NCI-H460 (cell line): ENCODE measurements at regions not wholly inside any gene's neighbourhood (a gene's known extent, or its start where the extent isn't known, plus 50 kb on each side); places are given as distances from the start of the nearest gene placed in this dataset.

ENCODE experiments used
- DNase-seq: peaks from one replicate; pipeline ENCODE4 v3.0.0-alpha.2; 2016; ENCODE audit warnings: low read depth; ENCODE audit errors: extremely low read depth

- no peak for DNase-seq
Observed at GRCh38 chr5:98402130-98402529, 371.3 kb upstream of the RGMB start.

GRCh38 chr5:98403131-98403530, 370.3 kb upstream of the RGMB start:
- no peak for DNase-seq

- DNase-seq = no peak
Observed at GRCh38 chr5:98414938-98415337, 358.5 kb upstream of the RGMB start.

GRCh38 chr5:98415663-98416062, 357.8 kb upstream of the RGMB start:
- no peak for DNase-seq

DNA sequence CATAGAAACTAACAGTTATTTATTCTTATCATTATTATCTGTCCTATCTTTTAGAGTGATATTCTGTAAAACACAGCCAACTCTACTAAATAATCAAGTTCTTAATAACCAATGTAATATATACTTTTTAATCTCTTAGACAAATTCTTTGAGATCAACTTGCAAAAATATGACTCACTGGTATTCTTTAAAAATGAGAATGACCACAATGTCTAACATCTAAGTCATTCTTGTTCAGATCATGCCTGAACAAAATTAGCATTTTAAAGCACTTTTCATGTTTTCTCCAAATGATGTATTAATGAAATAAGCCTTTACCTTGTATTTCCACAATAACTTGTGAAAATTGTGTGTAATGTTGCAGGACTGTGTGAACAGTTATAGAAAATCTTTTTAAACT, 356.9 kb upstream of the RGMB start:
- DNase-seq = no peak

DNA sequence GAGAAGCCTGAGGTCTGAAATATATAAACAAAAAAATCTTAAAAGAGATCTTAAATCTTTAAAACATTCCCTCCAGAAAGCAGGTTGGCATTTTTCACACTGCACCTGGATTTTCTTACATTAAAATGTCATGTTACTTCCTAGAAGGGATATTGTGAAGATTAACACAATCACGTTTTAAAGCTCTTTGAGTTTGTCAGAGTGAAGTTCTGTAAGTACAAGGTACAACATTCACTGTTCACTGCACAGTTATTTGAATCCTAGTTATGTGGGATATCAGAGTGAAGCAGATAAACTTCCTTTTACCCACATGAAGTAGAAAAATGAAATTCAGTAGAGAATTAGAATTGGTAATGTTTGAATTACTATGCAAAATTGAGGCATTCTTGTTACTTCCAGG, 353.6 kb upstream of the RGMB start:
- DNase-seq = no peak

DNA sequence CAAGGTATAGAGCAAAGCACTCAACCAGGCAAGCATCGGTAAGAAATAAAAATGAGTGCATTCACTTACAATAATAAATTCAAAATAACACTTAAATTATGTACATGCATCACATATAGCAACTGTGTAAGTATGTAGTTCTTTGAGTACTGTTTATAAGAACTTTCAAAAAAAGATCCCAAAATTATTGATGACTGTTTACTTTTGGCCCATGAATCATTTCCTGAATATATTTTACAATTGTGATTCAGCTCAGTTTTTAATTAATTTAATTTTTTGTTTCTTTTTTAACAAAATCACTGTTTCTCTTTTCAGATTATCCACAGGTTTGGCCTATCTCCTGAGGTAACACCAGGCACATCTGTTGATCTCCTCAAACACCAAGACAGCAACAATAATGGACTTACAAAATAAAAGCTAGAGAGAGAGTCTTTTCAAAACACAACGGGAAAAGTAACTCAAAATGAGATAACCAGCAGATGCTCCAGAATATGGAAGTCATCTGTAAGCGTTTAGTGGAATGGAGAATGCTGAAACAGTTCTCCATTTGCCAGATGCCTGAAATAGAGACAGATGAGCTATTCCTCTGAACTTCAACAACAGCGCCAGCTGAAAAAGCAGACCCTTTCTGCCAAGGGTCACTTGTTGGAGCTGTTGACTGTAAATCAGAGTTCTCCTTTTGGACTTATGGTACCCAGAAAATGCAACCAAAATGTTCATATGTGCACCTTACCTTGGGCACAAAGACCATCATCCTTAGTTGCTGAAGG, 348.6 kb upstream of the RGMB start:
- no peak for DNase-seq

DNA sequence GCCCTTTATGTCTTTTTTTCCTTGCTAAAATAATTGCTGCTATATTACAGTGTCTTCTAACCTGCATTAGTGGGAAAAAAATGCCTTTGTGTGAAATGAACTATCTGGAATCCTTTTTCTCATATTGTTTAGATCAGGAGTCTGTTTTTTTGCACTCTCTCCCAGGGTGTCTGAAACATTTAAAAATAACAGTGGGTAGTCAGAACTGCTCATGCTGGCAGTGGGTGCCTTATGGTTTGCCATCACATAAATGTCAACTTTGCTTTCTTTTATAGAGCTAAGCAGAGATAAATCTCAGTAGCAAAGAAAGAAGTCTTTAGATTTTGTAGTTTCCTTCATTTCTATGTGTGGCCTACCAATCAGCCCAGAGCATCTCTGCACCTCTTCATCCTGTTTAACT, 347.8 kb upstream of the RGMB start:
- no peak for DNase-seq

- no peak for DNase-seq
Observed at GRCh38 chr5:98428806-98429205, 344.7 kb upstream of the RGMB start.

DNA sequence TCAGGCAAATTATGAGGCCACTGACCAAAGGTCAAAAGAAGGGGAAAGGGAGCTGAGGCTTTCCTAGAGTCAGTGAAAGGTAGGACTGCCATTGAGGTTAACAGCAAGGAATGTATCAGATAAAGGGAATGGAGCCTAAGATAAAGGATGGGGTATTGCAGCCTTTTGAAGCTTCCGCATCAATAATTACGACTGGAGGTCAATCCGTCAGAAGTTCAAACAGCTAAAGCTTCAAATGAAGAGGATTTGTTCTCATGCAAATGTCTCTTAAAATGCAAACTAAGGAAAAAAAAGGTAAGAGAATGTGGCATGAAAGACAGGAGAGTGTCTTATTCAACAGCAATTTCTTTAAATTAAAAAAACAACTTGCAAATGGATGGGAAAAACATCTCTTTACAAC, 341.1 kb upstream of the RGMB start:
- no peak for DNase-seq

DNA sequence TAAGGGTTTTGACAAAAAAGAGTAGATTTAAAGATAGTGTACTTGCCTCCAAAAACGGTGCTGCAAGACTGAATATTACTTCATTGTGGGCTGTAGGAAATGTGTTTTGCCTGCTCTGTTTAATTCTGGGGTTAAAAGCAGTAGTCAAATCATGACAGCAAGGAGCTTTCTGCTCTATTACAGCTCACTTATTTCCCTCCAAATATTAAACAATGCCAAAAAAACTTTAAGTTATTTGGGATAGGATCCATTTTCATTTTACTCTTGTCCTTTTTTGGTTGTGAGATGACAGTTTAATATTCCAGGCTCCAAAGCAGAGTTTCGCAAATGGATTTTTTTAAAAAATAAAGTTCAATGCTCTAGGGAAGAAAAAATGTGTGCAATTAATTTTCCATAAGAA, 340.4 kb upstream of the RGMB start:
- no peak for DNase-seq

DNA sequence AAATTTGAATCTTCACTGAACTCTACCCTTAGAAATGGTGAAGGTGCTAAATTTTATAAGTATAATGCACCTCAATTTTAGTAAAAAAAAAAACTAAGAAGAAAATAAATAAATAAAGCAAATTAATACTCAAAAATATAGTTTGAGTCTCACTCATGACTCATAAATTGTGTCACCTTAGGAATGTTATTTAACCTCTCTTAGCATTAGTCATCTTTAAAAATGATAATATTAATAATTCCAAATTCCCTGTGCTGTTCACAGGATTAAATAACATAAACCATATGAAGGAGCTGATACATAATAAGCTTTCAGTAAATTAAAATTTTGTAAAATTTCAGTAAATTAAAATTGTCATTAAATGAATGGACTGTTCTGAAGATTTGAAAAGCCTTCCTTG, 339.8 kb upstream of the RGMB start:
- no peak for DNase-seq

DNA sequence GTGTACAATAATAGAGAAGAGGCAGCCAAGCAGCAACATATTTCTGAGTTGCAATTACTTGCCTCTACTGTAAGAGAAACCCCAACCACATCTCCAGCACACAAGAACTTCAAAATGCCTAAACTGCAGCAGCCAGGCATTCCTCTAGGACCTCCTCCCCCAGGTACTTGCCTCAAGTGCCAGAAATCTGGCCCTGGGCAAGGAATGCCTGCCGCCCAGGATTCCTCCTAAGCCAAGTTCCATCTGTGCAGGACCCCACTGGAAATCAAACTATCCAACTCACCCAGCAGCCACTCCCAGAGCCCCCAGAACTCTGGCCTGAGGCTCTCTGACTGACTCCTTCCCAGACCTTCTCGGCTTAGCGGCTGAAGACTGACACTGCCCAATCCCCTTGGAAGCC, 336.8 kb upstream of the RGMB start:
- DNase-seq = no peak

- no peak for DNase-seq
Observed at GRCh38 chr5:98442448-98442847, 331.0 kb upstream of the RGMB start.

GRCh38 chr5:98443881-98444280, 329.6 kb upstream of the RGMB start:
- DNase-seq = no peak

- DNase-seq = no peak
Observed at GRCh38 chr5:98453296-98453695, 320.2 kb upstream of the RGMB start.

DNA sequence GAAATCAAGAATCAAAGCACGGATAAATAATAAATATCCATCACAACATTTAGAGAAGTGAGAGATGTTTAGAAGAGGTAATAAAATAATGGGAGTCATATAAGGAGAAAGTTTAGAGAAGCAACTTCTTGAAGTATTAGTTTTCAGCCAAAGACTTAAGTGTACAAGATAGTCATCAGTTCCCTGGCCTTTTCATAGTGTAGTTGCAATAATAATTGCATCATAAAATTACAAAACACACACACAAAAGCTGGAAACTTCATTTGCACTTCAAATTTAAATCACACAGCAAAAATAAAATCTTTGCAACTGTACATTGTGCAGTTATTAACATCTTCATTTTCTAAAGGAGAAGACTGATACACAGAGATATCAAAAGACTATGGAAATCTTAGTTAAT, 319.1 kb upstream of the RGMB start:
- peak; percentile 7 for DNase-seq

GRCh38 chr5:98454904-98455303, 318.6 kb upstream of the RGMB start:
- DNase-seq = peak; percentile 62

DNA sequence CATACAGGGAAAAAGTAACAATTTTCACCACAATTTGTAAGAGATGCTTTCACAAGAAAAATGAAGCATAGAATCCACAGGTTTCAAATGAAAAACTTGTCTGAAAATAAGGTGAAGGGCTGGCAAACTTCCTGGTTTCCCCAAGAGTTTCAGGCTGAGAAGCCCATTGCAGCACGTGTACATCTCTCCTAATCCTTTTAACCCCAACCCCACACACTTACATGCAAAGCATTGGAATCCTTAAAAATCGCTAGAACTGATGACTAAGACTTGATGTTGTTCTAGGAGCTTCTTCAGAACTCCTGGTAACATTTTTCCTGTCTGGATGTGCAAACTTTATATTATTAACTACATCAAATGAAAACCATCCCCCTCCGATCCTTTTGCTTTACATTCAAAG, 317.8 kb upstream of the RGMB start:
- DNase-seq = no peak

DNA sequence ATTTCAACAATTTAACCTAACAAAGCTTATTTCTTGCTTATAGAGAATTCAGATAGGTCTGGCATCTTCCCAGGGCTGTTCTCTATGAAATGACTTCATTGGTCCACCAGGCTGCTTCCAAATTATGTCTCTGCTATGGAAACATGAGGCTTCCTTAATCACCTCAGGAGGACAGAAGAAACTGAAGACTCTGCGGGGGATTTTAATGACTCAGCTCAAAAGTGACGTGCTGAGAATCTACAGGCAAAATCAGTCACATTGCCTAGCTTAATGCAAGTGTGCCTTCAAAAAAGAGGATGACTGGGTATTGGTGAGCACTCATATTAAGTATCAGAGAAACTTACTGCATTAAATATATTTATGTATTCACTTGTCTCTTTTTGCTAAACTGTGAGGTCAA, 315.5 kb upstream of the RGMB start:
- no peak for DNase-seq

GRCh38 chr5:98458726-98459125, 314.7 kb upstream of the RGMB start:
- DNase-seq = no peak

GRCh38 chr5:98460536-98460935, 312.9 kb upstream of the RGMB start:
- no peak for DNase-seq

- no peak for DNase-seq
Observed at GRCh38 chr5:98461485-98461884, 312.0 kb upstream of the RGMB start.
